Stimulated activated CD8-positive, alpha-beta memory T cell treated with anti-CD3 and anti-CD28 coated beads, Interleukin-12 subunit alpha, Interleukin-12 subunit beta, amount 100 ng/mL, for 4 hours (primary cell): ENCODE measurements at regions not wholly inside any gene's neighbourhood (a gene's known extent, or its start where the extent isn't known, plus 50 kb on each side); places are given as distances from the start of the nearest gene placed in this dataset.

Experiments
- DNase-seq: peaks from one replicate; pipeline ENCODE4 v3.0.0-alpha.2; 2020; ENCODE audit warnings: low read depth

- no peak for DNase-seq
Observed at GRCh38 chr21:35366394-35367080, 317.4 kb upstream of the RUNX1 start.

GRCh38 chr21:35363458-35363857 lies 314.4 kb upstream of the RUNX1 start:
- DNase-seq = no peak

- no peak for DNase-seq
Observed at GRCh38 chr21:35361988-35362387, 312.9 kb upstream of the RUNX1 start.

- no peak for DNase-seq
Observed at GRCh38 chr21:35360870-35361570, 311.9 kb upstream of the RUNX1 start.

- DNase-seq = no peak
Observed at GRCh38 chr21:35359076-35359475, 310.0 kb upstream of the RUNX1 start.

- DNase-seq = no peak
Observed at GRCh38 chr21:35358008-35358407, 308.9 kb upstream of the RUNX1 start.

GRCh38 chr21:35357041-35357780 lies 308.1 kb upstream of the RUNX1 start:
- DNase-seq = no peak

GRCh38 chr21:35354078-35354477 lies 305.0 kb upstream of the RUNX1 start:
- DNase-seq = no peak

GRCh38 chr21:35352793-35353192 lies 303.7 kb upstream of the RUNX1 start:
- no peak for DNase-seq

GRCh38 chr21:35352066-35352770 lies 303.1 kb upstream of the RUNX1 start:
- no peak for DNase-seq

- no peak for DNase-seq
Observed at GRCh38 chr21:35351434-35351833, 302.3 kb upstream of the RUNX1 start.

GRCh38 chr21:35350965-35351364 lies 301.9 kb upstream of the RUNX1 start:
- DNase-seq = no peak

GRCh38 chr21:35349376-35350080 lies 300.4 kb upstream of the RUNX1 start:
- DNase-seq = no peak

GRCh38 chr21:35348686-35349085 lies 299.6 kb upstream of the RUNX1 start:
- no peak for DNase-seq

GRCh38 chr21:35346697-35347096 lies 297.6 kb upstream of the RUNX1 start:
- DNase-seq = no peak

- DNase-seq = no peak
Observed at GRCh38 chr21:35345954-35346353, 296.9 kb upstream of the RUNX1 start.

- no peak for DNase-seq
Observed at GRCh38 chr21:35344582-35344981, 295.5 kb upstream of the RUNX1 start.

GRCh38 chr21:35343046-35343819 lies 294.1 kb upstream of the RUNX1 start:
- no peak for DNase-seq

- no peak for DNase-seq
Observed at GRCh38 chr21:35342440-35342839, 293.3 kb upstream of the RUNX1 start.

GRCh38 chr21:35340273-35340672 lies 291.2 kb upstream of the RUNX1 start:
- no peak for DNase-seq
